K562 (cell line): ENCODE measurements at regions not wholly inside any gene's neighbourhood (a gene's known extent, or its start where the extent isn't known, plus 50 kb on each side); places are given as distances from the start of the nearest gene placed in this dataset.
A peak's percentile ranks its signal among the peaks of the same experiment; 100 is the strongest.

Experiments
- CTBP1 ChIP-seq: fragments of 450-650 bp; IDR thresholded peaks from 2 replicates; pipeline ENCODE4 v1.6.1; 2016; ENCODE audit warnings: borderline replicate concordance
- RBM17 ChIP-seq: fragments of 200-400 bp; formaldehyde crosslinking; IDR thresholded peaks from 2 replicates; pipeline ENCODE4 v1.6.1; 2017; ENCODE audit warnings: low read depth, mild to moderate bottlenecking, low read length, borderline replicate concordance
- STAG1 ChIP-seq: sonication (generic); formaldehyde crosslinking; IDR thresholded peaks from 2 replicates; pipeline ENCODE4 v1.5.0; 2020; ENCODE audit warnings: missing genetic modification reagents, borderline replicate concordance
- TF ChIP-seq, protein P1 (sequence below), 2 experiments: fragments of 450-650 bp; formaldehyde crosslinking in 1 of 2; IDR thresholded peaks; 2 replicates each; pipeline versions ENCODE4 v1.4.0 to v1.6.1; 2014 to 2020; ENCODE audit warnings: mild to moderate bottlenecking in 2 of 2, borderline replicate concordance in 1 of 2, low read depth in 1 of 2

DNA sequence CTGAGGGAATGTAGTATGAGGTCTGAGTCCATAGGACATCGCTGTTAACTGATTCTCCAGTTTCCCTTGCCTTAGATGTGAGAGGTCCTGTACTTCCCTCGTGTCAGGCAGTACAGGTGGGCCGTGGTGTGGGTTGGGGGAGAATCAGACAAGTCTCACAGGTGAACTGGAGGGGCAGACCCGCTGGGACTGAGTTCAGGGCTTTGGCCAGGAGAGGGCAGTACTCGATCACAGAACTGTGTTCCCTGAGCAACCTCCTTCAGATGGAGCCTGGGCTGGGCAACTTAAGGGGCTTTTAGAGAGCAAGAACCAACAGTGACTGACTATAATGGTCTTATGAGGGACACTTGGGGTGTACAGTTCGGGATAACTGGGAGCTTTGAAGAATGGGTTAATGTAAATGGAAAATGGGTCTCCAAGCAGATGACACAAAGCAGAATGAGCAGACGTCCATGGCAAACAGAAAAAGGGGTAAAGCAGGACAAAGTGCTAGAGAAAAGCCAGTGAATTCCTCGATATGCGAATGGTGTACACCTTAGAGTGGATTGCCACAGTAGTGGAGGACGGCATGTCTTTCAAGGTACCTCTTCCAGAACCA is 83.6 kb downstream of the CCNG2 start (continued):
- TF ChIP-seq, protein P1, sequence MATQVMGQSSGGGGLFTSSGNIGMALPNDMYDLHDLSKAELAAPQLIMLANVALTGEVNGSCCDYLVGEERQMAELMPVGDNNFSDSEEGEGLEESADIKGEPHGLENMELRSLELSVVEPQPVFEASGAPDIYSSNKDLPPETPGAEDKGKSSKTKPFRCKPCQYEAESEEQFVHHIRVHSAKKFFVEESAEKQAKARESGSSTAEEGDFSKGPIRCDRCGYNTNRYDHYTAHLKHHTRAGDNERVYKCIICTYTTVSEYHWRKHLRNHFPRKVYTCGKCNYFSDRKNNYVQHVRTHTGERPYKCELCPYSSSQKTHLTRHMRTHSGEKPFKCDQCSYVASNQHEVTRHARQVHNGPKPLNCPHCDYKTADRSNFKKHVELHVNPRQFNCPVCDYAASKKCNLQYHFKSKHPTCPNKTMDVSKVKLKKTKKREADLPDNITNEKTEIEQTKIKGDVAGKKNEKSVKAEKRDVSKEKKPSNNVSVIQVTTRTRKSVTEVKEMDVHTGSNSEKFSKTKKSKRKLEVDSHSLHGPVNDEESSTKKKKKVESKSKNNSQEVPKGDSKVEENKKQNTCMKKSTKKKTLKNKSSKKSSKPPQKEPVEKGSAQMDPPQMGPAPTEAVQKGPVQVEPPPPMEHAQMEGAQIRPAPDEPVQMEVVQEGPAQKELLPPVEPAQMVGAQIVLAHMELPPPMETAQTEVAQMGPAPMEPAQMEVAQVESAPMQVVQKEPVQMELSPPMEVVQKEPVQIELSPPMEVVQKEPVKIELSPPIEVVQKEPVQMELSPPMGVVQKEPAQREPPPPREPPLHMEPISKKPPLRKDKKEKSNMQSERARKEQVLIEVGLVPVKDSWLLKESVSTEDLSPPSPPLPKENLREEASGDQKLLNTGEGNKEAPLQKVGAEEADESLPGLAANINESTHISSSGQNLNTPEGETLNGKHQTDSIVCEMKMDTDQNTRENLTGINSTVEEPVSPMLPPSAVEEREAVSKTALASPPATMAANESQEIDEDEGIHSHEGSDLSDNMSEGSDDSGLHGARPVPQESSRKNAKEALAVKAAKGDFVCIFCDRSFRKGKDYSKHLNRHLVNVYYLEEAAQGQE (IDR thresholded peaks at IDR 0.05; ENCODE audit: borderline replicate concordance) = peak; percentile 62; the same call in 1 of the 2 replicates
- TF ChIP-seq, protein P1 (CRISPR knock-in tag; IDR thresholded peaks at IDR 0.05; ENCODE audit: low read depth) = no peak
- TF ChIP-seq RBM17 (no peak), STAG1 (CRISPR knock-in tag) (peak; percentile 19; the same call in 1 of the 2 replicates), CTBP1 (0 out of 2 replicates have a peak, but pooled peaks have one; percentile 13)
- TF ChIP-seq, all 486 proteins: peak for 8
